ENCODE measurements at regions not wholly inside any gene's neighbourhood (a gene's known extent, or its start where the extent isn't known, plus 50 kb on each side); places are given as distances from the start of the nearest gene placed in this dataset.

GRCh38 chr15:45829336-45830153, 194.7 kb downstream of the SQOR start:
- TF ChIP-seq CTCF (IDR thresholded peaks at IDR 0.05; ENCODE audit: low read depth, low read length, poor library complexity, severe bottlenecking) (no peak), EZH2phosphoT487 (IDR thresholded peaks at IDR 0.05; ENCODE audit: borderline replicate concordance, low read length) (no peak)
